ENCODE measurements at regions not wholly inside any gene's neighbourhood (a gene's known extent, or its start where the extent isn't known, plus 50 kb on each side); places are given as distances from the start of the nearest gene placed in this dataset.

- H3K4me3 ChIP-seq, result no peak overlapping the region
- TF ChIP-seq CTCF (IDR thresholded peaks at IDR 0.05), result no peak
- H3K4me1 ChIP-seq (ENCODE audit: low read depth), result peaks cover 6% of the 10 kb centered on the region
- intact Hi-C loops (cut with DNase I, micrococcal nuclease), result no loop called here
- DNase-seq (no peak), ATAC-seq (no peak)
- H3K9me3 ChIP-seq, result no peaks in the 10 kb centered on the region
- no peaks in the 10 kb centered on the region for H3K36me3 ChIP-seq (ENCODE audit: low read depth)
Measured at GRCh38 chr4:144579411-144580030, 66.4 kb upstream of the HHIP start.

GRCh38 chr4:144580430-144580829 lies 65.5 kb upstream of the HHIP start:
- no peak overlapping the region for H3K4me3 ChIP-seq
- TF ChIP-seq CTCF (IDR thresholded peaks at IDR 0.05), result no peak
- DNase-seq, result no peak
- H3K9me3 ChIP-seq, result no peaks in the 10 kb centered on the region
- no peak for ATAC-seq
- intact Hi-C loops (cut with DNase I, micrococcal nuclease), result no loop called here
- H3K36me3 ChIP-seq (ENCODE audit: low read depth), result no peaks in the 10 kb centered on the region
- peaks cover 10% of the 10 kb centered on the region for H3K4me1 ChIP-seq (ENCODE audit: low read depth)

DNA sequence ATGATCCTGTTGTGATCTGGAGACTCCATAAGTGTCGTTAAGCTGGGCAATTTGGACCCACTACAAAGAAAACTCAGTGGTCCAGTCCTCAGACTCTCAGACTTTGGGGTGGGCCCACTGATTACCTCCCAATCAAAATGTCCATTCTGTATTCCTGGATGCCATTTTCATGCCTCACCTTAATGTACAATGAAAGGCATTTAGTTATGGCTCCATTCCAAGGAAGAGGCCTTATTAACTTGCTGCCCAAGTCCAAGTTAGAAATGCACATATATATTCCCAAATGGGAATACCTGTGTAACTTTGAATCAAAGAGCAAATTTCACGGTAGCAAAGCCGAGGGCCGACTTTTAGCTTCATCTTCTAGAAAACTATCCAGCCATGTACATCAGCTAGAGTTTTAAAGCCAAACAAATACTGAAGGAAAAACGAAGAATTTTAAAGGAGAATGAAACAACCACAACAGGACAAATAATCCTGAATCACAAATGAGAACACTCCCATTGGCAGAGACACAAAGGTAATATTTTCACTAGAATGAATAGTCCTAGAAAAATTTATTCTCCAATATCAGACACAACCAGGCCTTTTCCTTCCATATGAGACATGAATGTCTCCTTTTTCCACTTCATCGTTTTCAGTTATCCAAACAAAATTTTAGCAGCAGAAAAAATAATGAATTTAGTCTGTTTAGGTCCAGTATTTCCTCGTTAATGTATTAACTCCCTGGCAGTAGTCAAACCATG lies 63.7 kb upstream of the HHIP start:
- no peak for TF ChIP-seq CTCF (IDR thresholded peaks at IDR 0.05)
- intact Hi-C loops (cut with DNase I, micrococcal nuclease), result no loop called here
- peak; percentile 6 for ATAC-seq
- no peak overlapping the region for H3K4me3 ChIP-seq
- peaks cover 10% of the 10 kb centered on the region for H3K4me1 ChIP-seq (ENCODE audit: low read depth)
- no peaks in the 10 kb centered on the region for H3K36me3 ChIP-seq (ENCODE audit: low read depth)
- no peaks in the 10 kb centered on the region for H3K9me3 ChIP-seq
- no peak for DNase-seq

DNA sequence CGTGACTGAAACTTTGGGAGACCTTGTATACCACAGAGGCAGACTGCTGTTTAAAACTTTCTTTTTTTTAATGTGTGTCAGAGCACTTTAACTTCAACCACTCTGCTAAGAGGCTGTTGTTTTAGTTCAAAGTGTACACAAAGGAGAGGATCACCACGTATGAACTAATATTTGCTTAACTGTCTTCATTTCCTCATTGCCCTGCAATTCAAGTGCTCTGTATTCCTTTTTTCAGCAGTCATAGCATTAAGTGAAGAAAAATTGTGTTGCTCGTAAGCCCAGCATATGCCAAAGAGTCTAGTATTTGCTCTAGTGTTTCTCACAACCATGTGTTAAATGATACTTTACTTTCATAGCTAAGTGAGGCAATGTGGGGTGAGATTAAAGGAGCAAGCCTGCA lies 63.0 kb upstream of the HHIP start:
- no peaks in the 10 kb centered on the region for H3K9me3 ChIP-seq
- H3K4me1 ChIP-seq (ENCODE audit: low read depth), result peaks cover 10% of the 10 kb centered on the region
- no peaks in the 10 kb centered on the region for H3K36me3 ChIP-seq (ENCODE audit: low read depth)
- intact Hi-C loops (cut with DNase I, micrococcal nuclease), result no loop called here
- no peak for DNase-seq
- H3K4me3 ChIP-seq, result no peak overlapping the region
- ATAC-seq, result peak; percentile 95
- TF ChIP-seq CTCF (IDR thresholded peaks at IDR 0.05), result no peak

GRCh38 chr4:144583658-144584057 lies 62.3 kb upstream of the HHIP start:
- Histone ChIP-seq H3K9me3 (no peaks in the 10 kb centered on the region), H3K36me3 (ENCODE audit: low read depth) (no peaks in the 10 kb centered on the region), H3K4me1 (ENCODE audit: low read depth) (peaks cover 10% of the 10 kb centered on the region), H3K4me3 (no peak overlapping the region)
- TF ChIP-seq CTCF (IDR thresholded peaks at IDR 0.05), result no peak
- no peak for DNase-seq
- ATAC-seq, result peak; percentile 57
- intact Hi-C loops (cut with DNase I, micrococcal nuclease), result no loop called here
